ENCODE measurements at regions not wholly inside any gene's neighbourhood (a gene's known extent, or its start where the extent isn't known, plus 50 kb on each side); places are given as distances from the start of the nearest gene placed in this dataset.

DNA sequence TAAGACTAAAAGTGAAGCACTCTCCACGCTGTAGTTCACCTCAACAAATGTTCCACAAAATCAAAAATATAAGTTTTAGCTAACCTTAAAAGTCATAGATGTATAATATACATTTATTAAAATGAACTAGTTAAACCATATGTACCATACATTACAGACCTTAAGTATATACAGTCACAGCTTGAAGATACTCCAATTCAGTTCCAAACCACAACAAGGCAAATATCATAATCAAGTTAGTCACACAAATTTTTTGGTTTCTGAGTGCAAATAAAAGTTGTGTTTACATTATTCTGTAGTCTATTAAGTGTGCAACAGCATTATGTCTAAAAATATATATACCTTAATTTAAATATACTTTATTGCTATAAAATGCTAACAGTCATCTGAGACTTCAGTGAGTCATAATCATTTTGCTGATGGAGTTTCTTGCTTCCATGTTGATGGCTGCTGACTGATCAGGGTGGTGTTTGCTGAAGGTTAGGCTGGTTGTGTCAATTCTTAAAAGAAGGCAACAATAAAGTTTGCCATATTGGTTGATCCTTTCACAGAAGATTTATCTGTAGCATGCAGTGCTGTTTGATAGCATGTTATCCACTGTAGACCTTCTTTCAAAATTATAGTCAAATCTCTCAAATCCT is 736.7 kb downstream of the NSUN3 start:
- no peak overlapping the region for H2AFZ ChIP-seq
- no peaks in the 10 kb centered on the region for H3K79me2 ChIP-seq
- no peaks in the 10 kb centered on the region for H4K20me1 ChIP-seq (ENCODE audit: insufficient read depth, poor library complexity, severe bottlenecking)
- H3K9me2 ChIP-seq (replicated peaks; ENCODE audit: insufficient read depth) = no peaks in the 10 kb centered on the region
- no peaks in the 10 kb centered on the region for H3K4me1 ChIP-seq (ENCODE audit: insufficient read depth)
- no peak overlapping the region for H3K27ac ChIP-seq
- TF ChIP-seq, protein P1, sequence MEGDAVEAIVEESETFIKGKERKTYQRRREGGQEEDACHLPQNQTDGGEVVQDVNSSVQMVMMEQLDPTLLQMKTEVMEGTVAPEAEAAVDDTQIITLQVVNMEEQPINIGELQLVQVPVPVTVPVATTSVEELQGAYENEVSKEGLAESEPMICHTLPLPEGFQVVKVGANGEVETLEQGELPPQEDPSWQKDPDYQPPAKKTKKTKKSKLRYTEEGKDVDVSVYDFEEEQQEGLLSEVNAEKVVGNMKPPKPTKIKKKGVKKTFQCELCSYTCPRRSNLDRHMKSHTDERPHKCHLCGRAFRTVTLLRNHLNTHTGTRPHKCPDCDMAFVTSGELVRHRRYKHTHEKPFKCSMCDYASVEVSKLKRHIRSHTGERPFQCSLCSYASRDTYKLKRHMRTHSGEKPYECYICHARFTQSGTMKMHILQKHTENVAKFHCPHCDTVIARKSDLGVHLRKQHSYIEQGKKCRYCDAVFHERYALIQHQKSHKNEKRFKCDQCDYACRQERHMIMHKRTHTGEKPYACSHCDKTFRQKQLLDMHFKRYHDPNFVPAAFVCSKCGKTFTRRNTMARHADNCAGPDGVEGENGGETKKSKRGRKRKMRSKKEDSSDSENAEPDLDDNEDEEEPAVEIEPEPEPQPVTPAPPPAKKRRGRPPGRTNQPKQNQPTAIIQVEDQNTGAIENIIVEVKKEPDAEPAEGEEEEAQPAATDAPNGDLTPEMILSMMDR (IDR thresholded peaks at IDR 0.05; ENCODE audit: poor library complexity) = no peak
- TF ChIP-seq EZH2phosphoT487 (IDR thresholded peaks at IDR 0.05; ENCODE audit: low read depth, severe bottlenecking, unreplicated experiment) = no peak
- TF ChIP-seq EZH2 (IDR thresholded peaks at IDR 0.05; ENCODE audit: borderline replicate concordance) = no peak
- H3K4me2 ChIP-seq = no peak overlapping the region
- no peaks in the 10 kb centered on the region for H3K36me3 ChIP-seq (replicated peaks; ENCODE audit: insufficient read depth, low read depth)
- H3K27me3 ChIP-seq = no peaks in the 10 kb centered on the region
- H3K4me3 ChIP-seq = no peak overlapping the region
- no peak for DNase-seq (ENCODE audit: low spot score)
- no peaks in the 10 kb centered on the region for H3K9me3 ChIP-seq (ENCODE audit: low read depth)
- 100% methylated on average over 1 of the region's 1 CpG for WGBS (ENCODE audit: low lambda C conversion rate, missing lambda C conversion rate)

DNA sequence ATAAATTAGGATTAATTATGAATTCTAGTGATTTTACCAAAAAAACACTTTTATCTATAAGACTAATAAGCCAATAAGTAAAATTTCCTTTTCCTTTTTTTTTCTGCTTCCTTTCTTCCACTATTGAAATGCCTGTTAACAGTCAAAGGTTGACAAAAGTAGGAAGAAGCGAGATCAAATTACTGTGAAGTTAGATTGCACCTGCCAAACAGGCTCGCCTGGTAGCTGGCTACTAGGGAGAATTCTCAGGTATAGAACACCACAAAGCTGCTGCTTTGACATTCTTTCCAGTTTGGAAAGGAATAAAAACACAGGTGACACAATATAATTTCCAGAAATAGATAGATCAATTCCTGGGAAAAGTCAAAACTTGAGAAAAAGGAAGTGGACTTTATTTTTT is 749.0 kb downstream of the NSUN3 start:
- H3K27me3 ChIP-seq = no peaks in the 10 kb centered on the region
- no peaks in the 10 kb centered on the region for H3K9me3 ChIP-seq (ENCODE audit: low read depth)
- WGBS (ENCODE audit: low lambda C conversion rate, missing lambda C conversion rate) = 67% methylated on average over 2 of the region's 2 CpGs
- TF ChIP-seq EZH2phosphoT487 (IDR thresholded peaks at IDR 0.05; ENCODE audit: low read depth, severe bottlenecking, unreplicated experiment) (no peak), EZH2 (IDR thresholded peaks at IDR 0.05; ENCODE audit: borderline replicate concordance) (no peak)
- TF ChIP-seq, protein P1 (IDR thresholded peaks at IDR 0.05; ENCODE audit: poor library complexity) = no peak
- no peaks in the 10 kb centered on the region for H3K9me2 ChIP-seq (replicated peaks; ENCODE audit: insufficient read depth)
- H2AFZ ChIP-seq = no peak overlapping the region
- H3K4me3 ChIP-seq = no peak overlapping the region
- no peaks in the 10 kb centered on the region for H3K36me3 ChIP-seq (replicated peaks; ENCODE audit: insufficient read depth, low read depth)
- H4K20me1 ChIP-seq (ENCODE audit: insufficient read depth, poor library complexity, severe bottlenecking) = no peaks in the 10 kb centered on the region
- H3K4me2 ChIP-seq = no peak overlapping the region
- no peaks in the 10 kb centered on the region for H3K79me2 ChIP-seq
- no peaks in the 10 kb centered on the region for H3K4me1 ChIP-seq (ENCODE audit: insufficient read depth)
- DNase-seq (ENCODE audit: low spot score) = no peak
- no peak overlapping the region for H3K27ac ChIP-seq

DNA sequence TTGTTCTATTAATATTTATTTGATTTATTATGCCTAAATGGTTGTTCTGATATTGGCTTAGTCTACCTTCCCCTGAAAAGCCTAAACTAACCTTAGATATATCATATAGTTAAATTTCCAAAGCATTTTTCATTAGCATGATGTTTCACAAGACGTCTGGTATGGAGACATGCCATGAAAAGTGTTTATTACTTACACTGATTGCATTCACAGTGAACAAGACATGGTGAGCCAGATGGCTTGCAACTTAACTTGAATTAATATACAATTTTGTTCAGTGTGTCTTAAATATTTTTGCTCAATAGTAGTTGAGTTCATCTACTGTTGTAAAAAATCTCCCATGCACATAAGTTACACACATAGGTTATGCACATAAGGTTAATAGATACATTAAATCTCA is 758.4 kb downstream of the NSUN3 start:
- no peaks in the 10 kb centered on the region for H3K9me2 ChIP-seq (replicated peaks; ENCODE audit: insufficient read depth)
- H4K20me1 ChIP-seq (ENCODE audit: insufficient read depth, poor library complexity, severe bottlenecking) = no peaks in the 10 kb centered on the region
- H3K79me2 ChIP-seq = no peaks in the 10 kb centered on the region
- no peaks in the 10 kb centered on the region for H3K9me3 ChIP-seq (ENCODE audit: low read depth)
- WGBS (ENCODE audit: low lambda C conversion rate, missing lambda C conversion rate) = 50% methylated on average over 1 of the region's 1 CpG
- no peak for DNase-seq (ENCODE audit: low spot score)
- H3K27ac ChIP-seq = no peak overlapping the region
- no peak overlapping the region for H3K4me3 ChIP-seq
- no peaks in the 10 kb centered on the region for H3K4me1 ChIP-seq (ENCODE audit: insufficient read depth)
- no peak overlapping the region for H2AFZ ChIP-seq
- TF ChIP-seq, protein P1 (IDR thresholded peaks at IDR 0.05; ENCODE audit: poor library complexity) = no peak
- no peak for TF ChIP-seq EZH2 (IDR thresholded peaks at IDR 0.05; ENCODE audit: borderline replicate concordance)
- TF ChIP-seq EZH2phosphoT487 (IDR thresholded peaks at IDR 0.05; ENCODE audit: low read depth, severe bottlenecking, unreplicated experiment) = no peak
- no peaks in the 10 kb centered on the region for H3K36me3 ChIP-seq (replicated peaks; ENCODE audit: insufficient read depth, low read depth)
- no peaks in the 10 kb centered on the region for H3K27me3 ChIP-seq
- H3K4me2 ChIP-seq = no peak overlapping the region
